Testis (tissue), 2 donors: ENCODE measurements at regions not wholly inside any gene's neighbourhood (a gene's known extent, or its start where the extent isn't known, plus 50 kb on each side); places are given as distances from the start of the nearest gene placed in this dataset.

Experiments
- POLR2A ChIP-seq: fragments of 450-650 bp; IDR thresholded peaks from one replicate; pipeline ENCODE4 v1.6.1; 2017; ENCODE audit warnings: antibody characterized with exemption, mild to moderate bottlenecking, moderate library complexity
- TF ChIP-seq, protein P1 (sequence below), 3 experiments: fragments of 450-650 bp in 2 of 3; fragments of 200-600 bp in 1 of 3; sonication (generic) in 1 of 3; IDR thresholded peaks; one replicate each; pipeline ENCODE4 v1.5.1; 2016 to 2019; ENCODE audit warnings: antibody characterized with exemption in 3 of 3, mild to moderate bottlenecking in 2 of 3, moderate library complexity in 1 of 3

DNA sequence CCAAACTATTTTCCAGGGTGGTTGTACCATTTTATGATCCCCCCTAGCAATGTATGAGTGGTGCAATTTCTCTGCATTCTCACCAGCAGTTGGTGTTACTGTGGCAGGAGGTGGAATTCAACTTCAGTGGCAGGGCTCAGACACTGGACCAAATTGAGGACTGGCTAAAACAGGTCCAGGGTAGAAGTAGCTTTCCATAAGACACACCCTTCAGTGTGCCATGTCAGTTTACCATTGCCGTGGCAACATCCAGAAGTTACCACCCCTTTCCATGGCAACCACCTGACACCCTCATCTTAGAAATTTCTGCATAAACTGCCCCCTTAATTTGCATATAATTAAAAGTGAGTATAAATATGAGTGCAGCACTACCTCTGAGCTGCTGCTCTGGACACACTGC lies 180.7 kb upstream of the GGTLC1 start:
- TF ChIP-seq POLR2A = no peak
- TF ChIP-seq, protein P1, sequence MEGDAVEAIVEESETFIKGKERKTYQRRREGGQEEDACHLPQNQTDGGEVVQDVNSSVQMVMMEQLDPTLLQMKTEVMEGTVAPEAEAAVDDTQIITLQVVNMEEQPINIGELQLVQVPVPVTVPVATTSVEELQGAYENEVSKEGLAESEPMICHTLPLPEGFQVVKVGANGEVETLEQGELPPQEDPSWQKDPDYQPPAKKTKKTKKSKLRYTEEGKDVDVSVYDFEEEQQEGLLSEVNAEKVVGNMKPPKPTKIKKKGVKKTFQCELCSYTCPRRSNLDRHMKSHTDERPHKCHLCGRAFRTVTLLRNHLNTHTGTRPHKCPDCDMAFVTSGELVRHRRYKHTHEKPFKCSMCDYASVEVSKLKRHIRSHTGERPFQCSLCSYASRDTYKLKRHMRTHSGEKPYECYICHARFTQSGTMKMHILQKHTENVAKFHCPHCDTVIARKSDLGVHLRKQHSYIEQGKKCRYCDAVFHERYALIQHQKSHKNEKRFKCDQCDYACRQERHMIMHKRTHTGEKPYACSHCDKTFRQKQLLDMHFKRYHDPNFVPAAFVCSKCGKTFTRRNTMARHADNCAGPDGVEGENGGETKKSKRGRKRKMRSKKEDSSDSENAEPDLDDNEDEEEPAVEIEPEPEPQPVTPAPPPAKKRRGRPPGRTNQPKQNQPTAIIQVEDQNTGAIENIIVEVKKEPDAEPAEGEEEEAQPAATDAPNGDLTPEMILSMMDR (IDR thresholded peaks at IDR 0.05) = no peak
